ENCODE measurements at regions not wholly inside any gene's neighbourhood (a gene's known extent, or its start where the extent isn't known, plus 50 kb on each side); places are given as distances from the start of the nearest gene placed in this dataset.
A peak's percentile ranks its signal among the peaks of the same experiment; 100 is the strongest.

- DNase-seq (ENCODE audit: low spot score), result no peak
Measured at GRCh38 chr15:60057554-60057953, 53.4 kb downstream of the FOXB1 start.

DNA sequence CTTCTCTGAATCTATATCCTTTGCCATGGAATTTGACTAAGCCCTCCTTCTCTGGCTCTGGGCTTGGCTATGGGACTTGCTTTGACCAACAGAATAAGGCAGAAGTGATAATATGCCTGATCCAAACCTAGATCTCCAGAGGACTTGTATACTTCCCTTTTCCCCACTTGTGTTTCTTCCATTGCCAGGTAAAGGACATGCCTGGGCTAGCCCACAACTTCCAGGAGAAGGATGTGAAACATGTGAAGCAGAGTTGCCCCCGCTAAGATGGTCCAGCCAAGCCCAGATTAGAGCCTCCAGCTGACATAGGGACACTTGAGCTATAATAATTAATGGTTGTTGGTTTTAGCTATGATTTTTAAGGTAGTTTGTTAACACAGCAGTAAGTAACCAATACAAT, 55.1 kb downstream of the FOXB1 start:
- no peak for DNase-seq (ENCODE audit: low spot score)

GRCh38 chr15:60061758-60062157, 57.6 kb downstream of the FOXB1 start:
- no peak for DNase-seq (ENCODE audit: low spot score)

DNA sequence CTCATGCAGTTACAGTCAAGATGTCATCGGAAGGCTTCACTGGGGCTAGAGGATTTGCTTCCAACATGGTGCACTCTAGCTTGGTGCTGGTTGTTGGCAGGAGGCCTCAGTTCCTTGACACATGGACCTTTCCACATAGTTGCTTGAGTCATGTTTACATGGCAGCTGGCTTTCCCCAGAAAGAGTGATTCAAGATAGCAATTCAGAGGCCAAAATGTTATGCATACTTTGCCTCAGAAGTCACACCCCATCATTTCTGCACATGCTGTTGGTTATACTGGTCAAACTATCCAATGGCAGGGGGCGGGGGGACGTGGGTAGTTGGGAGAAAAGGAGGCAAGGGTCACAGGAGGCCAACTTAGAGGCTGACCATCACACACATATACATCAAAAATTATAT, 58.7 kb downstream of the FOXB1 start:
- DNase-seq (ENCODE audit: low spot score), result no peak

DNA sequence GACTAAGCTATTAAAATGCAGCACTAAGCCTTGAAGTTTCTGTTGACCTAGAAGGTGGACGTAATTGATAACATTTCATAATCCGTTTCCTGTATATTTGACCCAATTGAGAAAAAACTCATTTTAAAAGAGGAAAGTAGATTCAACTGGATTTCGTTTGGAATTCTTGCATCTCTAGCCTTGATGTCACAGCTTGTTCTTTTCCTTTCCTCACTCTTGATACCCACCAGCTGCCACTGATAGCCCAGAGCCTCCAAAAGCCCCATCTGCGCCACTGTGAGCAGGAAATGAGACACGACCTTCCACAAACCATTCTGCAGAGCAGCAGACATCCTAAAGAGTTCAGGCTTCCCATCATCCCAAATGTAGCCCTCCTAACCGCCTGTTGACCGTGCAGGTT, 61.8 kb downstream of the FOXB1 start:
- no peak for DNase-seq (ENCODE audit: low spot score)

DNA sequence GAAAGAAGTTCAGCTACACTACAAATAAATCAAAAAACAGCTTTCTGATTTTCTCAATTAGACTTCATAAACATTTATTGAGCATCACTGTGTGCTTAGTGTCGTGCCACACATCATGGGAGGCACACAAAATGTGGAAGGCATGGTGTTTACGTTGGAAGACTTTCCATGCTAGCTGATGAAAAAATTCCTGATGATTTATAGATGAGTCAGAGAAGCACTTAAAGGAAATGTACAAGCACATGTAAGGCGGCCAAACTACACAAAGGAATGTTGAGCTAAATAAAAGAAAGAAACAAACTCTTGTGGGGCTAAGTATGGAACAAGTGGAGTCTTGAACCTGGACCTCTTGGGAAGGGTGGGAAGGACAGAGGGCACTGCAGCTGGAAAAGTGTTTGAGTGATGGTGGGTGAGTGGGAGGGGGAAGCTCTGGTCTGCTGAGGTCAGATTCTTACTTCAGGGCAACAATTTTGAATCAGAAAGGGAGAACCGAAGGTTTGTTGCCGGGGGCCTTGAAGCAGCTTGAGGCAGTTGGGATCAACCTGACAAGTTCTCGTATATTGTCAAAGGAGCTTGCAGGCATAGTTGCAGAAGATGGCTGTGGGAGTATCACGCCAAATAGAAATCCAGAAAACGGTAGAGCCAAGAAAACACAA, 66.9 kb downstream of the FOXB1 start:
- peak; percentile 15 for DNase-seq (ENCODE audit: low spot score)

- DNase-seq (ENCODE audit: low spot score), result no peak
Measured at GRCh38 chr15:60072826-60073465, 68.8 kb downstream of the FOXB1 start.

GRCh38 chr15:60073466-60073840, 69.3 kb downstream of the FOXB1 start:
- DNase-seq (ENCODE audit: low spot score), result no peak

DNA sequence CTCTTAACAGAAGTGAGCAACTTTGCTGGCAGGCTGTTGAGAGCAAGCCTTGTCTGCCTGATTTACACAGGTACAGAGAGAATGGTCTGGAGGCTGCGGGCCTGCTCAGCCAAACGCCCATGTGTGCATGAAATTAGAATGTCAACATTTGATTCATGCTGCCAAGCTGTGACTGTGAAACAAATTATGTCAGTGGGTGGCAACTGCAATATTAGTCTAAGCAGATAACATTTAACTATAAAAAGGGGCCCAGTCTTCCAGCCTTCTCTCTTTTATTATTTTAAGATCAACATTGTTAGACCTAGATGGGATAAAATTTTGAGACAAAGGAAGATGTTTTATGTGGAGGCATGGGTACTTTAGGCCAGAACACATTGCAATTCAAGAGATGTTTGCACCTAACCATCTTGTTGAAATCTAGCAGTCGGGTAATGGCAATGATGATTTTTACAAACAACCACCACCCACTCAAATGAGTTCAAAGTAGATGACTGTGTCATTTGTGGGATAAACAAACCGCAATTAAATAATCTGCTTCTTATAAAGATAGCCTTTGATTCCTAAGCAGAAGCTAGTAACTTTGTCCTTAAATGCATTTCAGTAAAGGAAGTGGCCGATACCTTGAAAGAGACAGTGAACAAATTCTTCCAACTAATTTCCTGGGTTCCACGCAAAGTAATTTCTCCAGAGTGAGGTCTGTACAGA, 70.2 kb downstream of the FOXB1 start:
- DNase-seq (ENCODE audit: low spot score), result no peak

DNA sequence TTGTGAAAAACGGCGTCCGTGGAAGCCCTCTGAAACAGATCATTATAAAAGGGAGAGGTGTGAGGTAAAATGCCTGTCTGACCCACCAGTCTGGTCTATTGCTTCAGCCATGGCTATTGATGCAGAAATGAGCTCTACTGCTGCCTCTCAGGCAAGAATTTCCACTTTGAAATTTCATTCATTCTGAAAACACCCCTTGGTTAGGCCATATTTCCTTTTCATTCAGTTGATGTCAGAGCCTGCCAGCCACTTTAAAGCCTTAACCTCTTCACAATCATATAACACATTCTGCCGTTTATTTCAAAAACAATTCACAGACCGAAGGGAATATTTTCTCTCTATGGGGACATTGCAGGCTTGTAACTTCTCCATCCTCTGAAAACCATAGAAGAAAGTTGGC, 71.9 kb downstream of the FOXB1 start:
- DNase-seq (ENCODE audit: low spot score), result no peak

DNA sequence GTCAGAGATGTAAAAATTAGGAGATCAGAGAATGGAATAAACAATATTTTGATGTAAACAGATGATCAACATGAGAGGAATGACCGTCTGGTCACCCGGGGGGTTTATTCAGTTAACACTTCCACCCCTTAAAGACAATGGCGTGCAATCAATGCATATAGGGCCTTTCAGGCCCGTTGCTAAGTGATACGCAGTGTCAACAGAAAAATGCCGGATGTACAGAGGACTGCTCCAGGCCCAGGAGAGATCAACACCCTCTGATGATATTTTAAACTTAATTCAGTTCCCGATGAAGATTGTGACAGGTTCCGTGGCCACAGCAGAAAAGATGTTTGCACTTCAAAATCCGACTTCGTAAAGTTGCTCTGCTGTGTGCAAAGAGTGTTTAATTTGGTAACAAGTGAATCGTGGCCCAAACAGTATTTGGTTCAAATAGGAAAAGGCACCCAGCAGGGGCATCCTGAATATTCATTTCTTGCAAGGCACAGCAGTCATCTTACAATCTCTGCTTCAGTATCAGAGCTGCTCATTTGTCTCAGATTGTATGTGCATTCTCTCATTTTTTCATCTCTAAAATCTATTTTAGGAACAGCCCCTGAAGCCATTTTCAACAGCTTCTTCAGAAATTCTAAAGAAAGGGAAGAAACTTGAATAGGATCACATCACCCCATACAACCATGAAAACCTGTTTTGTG, 72.6 kb downstream of the FOXB1 start:
- no peak for DNase-seq (ENCODE audit: low spot score)

DNA sequence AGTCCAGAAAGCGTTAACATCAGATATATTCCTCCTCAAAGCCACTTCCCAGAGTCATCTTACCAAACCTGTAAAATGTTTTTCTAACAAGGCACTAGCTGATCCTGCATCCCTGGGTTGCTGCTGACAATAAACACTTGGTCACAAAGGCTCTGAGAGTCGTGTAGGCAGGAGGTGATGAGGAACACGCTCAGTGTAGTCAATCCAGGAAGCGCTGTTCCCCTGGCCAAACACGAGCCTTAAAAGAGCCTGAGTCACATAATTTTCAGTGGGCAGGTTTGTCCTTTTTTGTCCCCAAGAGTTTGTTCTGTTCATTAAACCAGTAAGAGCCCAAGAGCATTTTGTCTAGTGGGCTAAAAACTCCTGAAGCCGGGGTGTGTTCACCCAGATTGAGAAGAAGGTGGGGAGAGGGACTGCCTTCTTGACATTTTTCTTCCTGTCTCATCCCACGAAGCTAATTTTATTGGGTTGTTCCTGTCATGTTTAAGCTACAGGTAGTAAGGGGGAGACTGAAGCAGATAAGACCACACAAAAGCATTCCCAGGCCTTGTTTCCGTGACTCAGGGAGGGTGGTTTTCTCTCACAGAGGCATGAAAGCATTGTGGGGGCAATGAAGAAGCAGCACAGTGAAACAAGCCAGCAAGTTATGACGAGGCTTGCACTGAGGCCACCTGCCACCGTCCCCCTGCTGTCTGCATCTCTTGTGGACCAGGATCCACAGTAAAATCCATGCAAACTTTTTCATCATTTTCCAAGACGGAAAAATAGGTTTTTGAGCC, 73.7 kb downstream of the FOXB1 start:
- DNase-seq (ENCODE audit: low spot score), result no peak

DNA sequence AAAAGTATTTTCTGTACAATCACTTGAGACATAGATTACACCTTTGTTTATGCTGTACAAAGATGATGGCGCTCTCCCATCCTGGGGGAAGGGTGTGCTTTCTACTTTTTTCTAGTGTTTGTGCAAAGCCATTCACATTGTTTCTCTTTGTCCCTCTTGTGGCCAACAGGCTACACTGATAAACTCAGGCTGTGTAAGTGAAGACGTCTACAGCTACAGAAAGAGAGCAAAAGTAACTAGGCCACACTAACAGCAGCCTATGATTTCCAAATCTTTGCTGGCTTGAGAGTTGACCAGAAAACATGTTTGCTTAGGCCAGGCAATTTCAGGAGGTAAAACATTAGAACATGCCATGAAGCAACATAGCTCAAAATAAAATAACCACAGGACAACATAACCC, 75.1 kb downstream of the FOXB1 start:
- DNase-seq (ENCODE audit: low spot score), result no peak

DNA sequence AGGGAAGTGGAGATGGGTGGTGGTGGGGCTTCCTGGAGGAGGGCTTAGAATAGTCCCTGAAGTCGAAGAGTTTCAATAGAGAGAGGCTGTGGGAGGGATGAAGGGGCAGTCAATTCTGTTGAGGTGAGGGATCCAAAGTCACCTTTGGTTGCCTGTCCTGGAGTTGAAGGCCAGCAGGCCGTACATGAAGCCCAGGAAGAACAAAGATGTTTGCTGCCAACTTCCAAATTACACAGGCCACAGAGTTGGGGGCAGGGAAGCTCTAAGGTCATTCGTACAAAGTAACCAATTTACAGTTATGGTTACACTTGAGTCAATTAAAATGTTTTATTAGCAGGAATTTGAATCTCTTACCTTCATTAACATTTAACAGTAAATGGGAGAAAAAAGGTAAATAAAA, 77.9 kb downstream of the FOXB1 start:
- DNase-seq (ENCODE audit: low spot score), result no peak

DNA sequence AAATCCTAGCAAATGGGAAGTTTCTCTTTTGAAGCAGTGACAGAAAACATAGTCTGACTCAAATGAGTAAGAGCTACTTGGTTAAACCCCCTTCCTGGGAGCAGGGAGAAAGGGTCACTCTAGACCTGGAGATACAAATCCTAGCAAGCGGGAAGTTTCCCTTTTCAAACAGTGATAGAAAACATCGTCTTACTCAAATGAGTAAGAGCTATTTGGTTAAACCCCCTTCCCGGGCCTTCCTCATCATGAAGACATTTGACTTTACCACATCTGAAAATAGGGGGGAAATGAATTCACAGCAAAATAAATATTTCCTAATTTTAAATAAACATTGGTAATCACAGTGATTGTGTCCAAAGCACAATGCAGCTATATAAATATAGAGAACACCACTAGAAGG, 79.2 kb downstream of the FOXB1 start:
- no peak for DNase-seq (ENCODE audit: low spot score)

DNA sequence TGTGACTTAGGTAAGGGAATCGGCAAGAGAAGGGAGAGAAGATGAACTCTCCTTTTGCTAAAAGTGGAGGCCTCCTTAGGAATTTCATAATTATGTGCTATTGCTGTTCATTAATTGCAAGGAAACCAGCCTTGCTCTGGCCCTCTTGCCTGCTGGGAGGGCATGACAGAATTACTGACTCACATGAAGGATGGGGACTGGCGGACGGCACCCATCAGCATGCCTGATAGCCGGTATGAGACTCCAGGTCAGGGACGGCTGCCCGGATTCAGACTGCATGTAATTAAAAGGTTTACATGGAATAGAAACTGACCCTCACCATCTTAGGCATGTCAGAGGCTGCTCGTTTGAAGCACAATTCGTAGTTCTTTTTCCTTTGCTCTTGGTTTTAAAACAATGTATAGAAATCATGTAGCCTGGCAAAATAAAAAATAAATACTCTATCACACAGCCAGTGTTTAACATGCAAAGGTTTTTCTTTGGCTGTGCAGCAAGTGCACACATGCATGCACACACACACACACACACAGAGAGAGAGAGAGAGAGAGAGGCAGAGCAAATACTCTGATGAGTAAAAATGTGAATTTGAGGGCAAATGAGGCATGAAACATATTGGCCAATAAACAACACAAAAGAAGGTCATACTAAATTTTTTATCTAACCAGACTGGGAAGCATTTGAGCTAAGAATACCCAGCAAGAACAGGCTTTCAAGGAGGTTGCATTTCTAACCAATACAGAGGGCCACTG, 82.7 kb downstream of the FOXB1 start:
- DNase-seq (ENCODE audit: low spot score), result no peak

- DNase-seq (ENCODE audit: low spot score), result no peak
Measured at GRCh38 chr15:60087561-60087960, 83.5 kb downstream of the FOXB1 start.

DNA sequence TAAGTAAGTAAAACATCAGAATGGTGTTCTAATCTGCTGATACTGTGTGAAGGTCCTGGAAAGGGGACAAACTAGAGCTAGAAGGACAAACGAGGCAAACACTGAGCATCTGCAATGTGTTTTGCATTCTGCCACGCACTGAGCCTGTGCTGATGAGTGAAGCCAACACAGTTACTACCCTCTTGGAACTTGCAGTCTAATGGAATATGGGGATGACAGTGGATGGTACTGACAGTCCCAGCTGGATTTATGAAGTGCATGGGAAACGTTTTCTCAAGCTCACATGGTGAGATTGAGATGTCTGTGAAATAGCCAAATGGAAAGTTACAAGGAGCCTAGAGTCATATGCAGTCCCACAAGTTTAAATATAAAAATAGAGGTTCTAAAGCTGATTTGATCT, 86.6 kb downstream of the FOXB1 start:
- DNase-seq (ENCODE audit: low spot score), result no peak

DNA sequence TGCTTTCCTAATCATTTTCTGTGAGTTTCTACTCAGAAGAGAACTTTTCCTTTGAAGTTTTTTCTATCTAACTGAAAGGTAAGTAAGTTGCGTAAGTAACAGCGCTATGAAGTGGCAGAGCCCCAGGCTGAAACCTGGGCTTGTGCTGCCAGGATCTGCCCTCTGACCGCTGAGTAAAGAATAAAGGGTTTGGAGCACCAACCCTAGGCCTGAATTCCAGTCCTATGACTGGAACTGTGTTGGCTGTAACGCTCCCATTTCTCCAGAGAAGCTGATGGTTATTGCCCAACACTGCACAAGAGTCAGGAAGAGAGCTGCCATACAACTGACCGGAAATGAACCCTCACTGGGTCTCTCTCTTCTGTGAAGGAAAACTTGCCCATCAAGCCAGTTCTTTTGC, 87.0 kb downstream of the FOXB1 start:
- peak; percentile 9 for DNase-seq (ENCODE audit: low spot score)

GRCh38 chr15:60091911-60092310, 87.8 kb downstream of the FOXB1 start:
- no peak for DNase-seq (ENCODE audit: low spot score)

GRCh38 chr15:60093273-60094067, 89.4 kb downstream of the FOXB1 start:
- DNase-seq (ENCODE audit: low spot score), result no peak

Measured in hepatic stellate cell (primary cell).